ENCODE measurements at regions not wholly inside any gene's neighbourhood (a gene's known extent, or its start where the extent isn't known, plus 50 kb on each side); places are given as distances from the start of the nearest gene placed in this dataset.
A peak's percentile ranks its signal among the peaks of the same experiment; 100 is the strongest.

DNA sequence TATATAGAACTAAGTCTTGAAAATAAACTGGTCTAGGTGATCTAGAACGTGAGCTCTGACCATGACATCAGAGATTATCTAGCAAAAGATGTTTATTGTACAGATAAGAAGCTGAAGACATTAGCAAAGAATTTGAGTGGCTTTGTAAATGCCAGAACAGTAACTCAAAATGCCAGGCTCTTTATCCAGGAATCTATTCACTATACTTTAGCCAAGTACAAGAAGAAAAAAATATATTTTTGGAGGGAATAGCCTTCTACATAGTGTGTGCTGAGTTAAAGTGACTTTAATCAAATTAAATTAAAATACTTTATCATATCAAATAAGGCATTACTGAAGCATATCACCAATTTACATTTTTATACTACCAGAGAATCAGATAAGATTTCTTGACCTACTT is 132.6 kb upstream of the ITGA1 start:
- H3K4me1 Mint-ChIP-seq: peaks cover 5% of the 10 kb centered on the region
- H3K4me3 Mint-ChIP-seq: no peak overlapping the region
- H4K20me1 ChIP-seq (ENCODE audit: low read depth): no peaks in the 10 kb centered on the region
- no peaks in the 10 kb centered on the region for H3K9me3 ChIP-seq (ENCODE audit: low read depth)
- no peaks in the 10 kb centered on the region for H3K79me2 ChIP-seq (ENCODE audit: low read depth)
- TF ChIP-seq, protein P1, sequence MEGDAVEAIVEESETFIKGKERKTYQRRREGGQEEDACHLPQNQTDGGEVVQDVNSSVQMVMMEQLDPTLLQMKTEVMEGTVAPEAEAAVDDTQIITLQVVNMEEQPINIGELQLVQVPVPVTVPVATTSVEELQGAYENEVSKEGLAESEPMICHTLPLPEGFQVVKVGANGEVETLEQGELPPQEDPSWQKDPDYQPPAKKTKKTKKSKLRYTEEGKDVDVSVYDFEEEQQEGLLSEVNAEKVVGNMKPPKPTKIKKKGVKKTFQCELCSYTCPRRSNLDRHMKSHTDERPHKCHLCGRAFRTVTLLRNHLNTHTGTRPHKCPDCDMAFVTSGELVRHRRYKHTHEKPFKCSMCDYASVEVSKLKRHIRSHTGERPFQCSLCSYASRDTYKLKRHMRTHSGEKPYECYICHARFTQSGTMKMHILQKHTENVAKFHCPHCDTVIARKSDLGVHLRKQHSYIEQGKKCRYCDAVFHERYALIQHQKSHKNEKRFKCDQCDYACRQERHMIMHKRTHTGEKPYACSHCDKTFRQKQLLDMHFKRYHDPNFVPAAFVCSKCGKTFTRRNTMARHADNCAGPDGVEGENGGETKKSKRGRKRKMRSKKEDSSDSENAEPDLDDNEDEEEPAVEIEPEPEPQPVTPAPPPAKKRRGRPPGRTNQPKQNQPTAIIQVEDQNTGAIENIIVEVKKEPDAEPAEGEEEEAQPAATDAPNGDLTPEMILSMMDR (IDR thresholded peaks at IDR 0.05): no peak
- no peak for TF ChIP-seq EZH2 (IDR thresholded peaks at IDR 0.05)
- TF ChIP-seq EZH2phosphoT487 (IDR thresholded peaks at IDR 0.05): no peak
- no peaks in the 10 kb centered on the region for H3K4me1 ChIP-seq
- H3K36me3 ChIP-seq: no peaks in the 10 kb centered on the region
- H3K9me3 Mint-ChIP-seq: no peaks in the 10 kb centered on the region
- no peak overlapping the region for H2AFZ ChIP-seq (replicated peaks)
- no peak for DNase-seq (ENCODE audit: low spot score)
- H3K27ac ChIP-seq: no peak overlapping the region
- H3K27me3 Mint-ChIP-seq (ENCODE audit: insufficient read depth, low read depth): peaks cover 2% of the 10 kb centered on the region
- H3K36me3 Mint-ChIP-seq: no peaks in the 10 kb centered on the region
- H3F3A ChIP-seq (ENCODE audit: low read depth): peaks cover 5% of the 10 kb centered on the region
- H3K4me2 ChIP-seq: no peak overlapping the region
- H3K4me3 ChIP-seq: no peak overlapping the region
- no peak overlapping the region for H3K9ac ChIP-seq
- no peak overlapping the region for H3K27ac Mint-ChIP-seq
- no peaks in the 10 kb centered on the region for H3K27me3 ChIP-seq

DNA sequence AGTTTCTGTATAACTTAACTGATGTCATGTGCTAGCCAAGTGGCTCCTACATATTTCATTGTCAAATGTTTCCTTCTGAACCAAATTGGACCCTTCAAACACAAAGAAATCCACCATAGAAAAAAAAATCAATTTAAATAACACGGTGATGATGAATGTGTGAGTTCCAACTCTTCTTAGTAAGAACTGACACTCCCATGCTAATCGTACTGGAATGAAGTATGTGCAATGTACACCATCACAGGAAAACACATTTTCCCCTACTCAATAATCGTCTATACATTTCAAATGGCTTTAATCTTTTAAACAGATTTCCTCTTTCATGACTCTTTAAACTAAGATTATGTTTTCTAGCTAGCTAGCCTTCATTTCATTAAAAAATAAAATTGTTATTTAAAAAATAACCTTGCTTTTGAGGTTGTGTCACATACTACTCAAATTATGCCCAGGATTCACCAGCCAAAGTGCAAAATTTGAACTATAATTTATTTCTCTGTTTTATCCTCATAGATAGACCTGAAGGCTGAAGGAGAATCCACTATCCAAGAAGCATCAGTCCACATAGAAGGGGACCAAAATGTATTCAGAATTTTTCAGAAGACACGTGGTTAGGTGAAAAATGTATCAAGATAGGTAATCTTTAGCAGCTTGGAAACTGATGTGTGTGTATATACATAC is 131.0 kb upstream of the ITGA1 start:
- no peaks in the 10 kb centered on the region for H3K9me3 ChIP-seq (ENCODE audit: low read depth)
- no peaks in the 10 kb centered on the region for H3K27me3 ChIP-seq
- no peaks in the 10 kb centered on the region for H3K36me3 Mint-ChIP-seq
- H3K27ac ChIP-seq: no peak overlapping the region
- H2AFZ ChIP-seq (replicated peaks): no peak overlapping the region
- H3F3A ChIP-seq (ENCODE audit: low read depth): peaks cover 5% of the 10 kb centered on the region
- no peaks in the 10 kb centered on the region for H3K79me2 ChIP-seq (ENCODE audit: low read depth)
- no peak overlapping the region for H3K27ac Mint-ChIP-seq
- peaks cover 5% of the 10 kb centered on the region for H3K4me1 Mint-ChIP-seq
- TF ChIP-seq EZH2 (IDR thresholded peaks at IDR 0.05) (no peak), EZH2phosphoT487 (IDR thresholded peaks at IDR 0.05) (no peak)
- TF ChIP-seq, protein P1 (IDR thresholded peaks at IDR 0.05): no peak
- no peaks in the 10 kb centered on the region for H4K20me1 ChIP-seq (ENCODE audit: low read depth)
- no peak for DNase-seq (ENCODE audit: low spot score)
- peak overlapping the region; percentile 51 for H3K4me2 ChIP-seq
- H3K9me3 Mint-ChIP-seq: no peaks in the 10 kb centered on the region
- H3K4me1 ChIP-seq: no peaks in the 10 kb centered on the region
- peaks cover 2% of the 10 kb centered on the region for H3K27me3 Mint-ChIP-seq (ENCODE audit: insufficient read depth, low read depth)
- H3K4me3 ChIP-seq: no peak overlapping the region
- H3K36me3 ChIP-seq: no peaks in the 10 kb centered on the region
- no peak overlapping the region for H3K4me3 Mint-ChIP-seq
- no peak overlapping the region for H3K9ac ChIP-seq

DNA sequence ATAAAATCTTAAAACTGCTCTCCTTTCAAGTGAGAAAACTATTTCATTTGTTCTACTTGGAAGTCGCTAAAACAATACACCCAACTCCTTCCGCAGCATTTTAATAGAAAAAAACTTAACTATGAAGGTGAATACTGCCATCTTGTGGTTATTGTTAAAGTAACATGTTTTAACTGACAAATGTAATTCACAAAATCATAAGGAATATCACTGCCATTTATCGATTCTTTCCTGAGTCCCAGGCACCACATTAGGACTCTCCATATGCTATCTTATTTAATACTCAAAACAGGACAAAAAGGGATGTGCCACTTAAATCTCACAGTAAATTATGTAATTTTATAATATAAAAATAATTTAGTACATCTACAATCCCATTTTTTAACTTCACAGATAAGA is 130.5 kb upstream of the ITGA1 start:
- no peaks in the 10 kb centered on the region for H3K27me3 ChIP-seq
- no peak overlapping the region for H3K4me3 Mint-ChIP-seq
- H3F3A ChIP-seq (ENCODE audit: low read depth): peaks cover 5% of the 10 kb centered on the region
- H3K27me3 Mint-ChIP-seq (ENCODE audit: insufficient read depth, low read depth): peaks cover 2% of the 10 kb centered on the region
- peak; percentile 60 for DNase-seq (ENCODE audit: low spot score)
- no peaks in the 10 kb centered on the region for H4K20me1 ChIP-seq (ENCODE audit: low read depth)
- no peaks in the 10 kb centered on the region for H3K9me3 Mint-ChIP-seq
- peaks cover 5% of the 10 kb centered on the region for H3K4me1 Mint-ChIP-seq
- H3K27ac Mint-ChIP-seq: no peak overlapping the region
- H3K9ac ChIP-seq: no peak overlapping the region
- H3K27ac ChIP-seq: no peak overlapping the region
- H3K79me2 ChIP-seq (ENCODE audit: low read depth): no peaks in the 10 kb centered on the region
- H3K36me3 Mint-ChIP-seq: no peaks in the 10 kb centered on the region
- no peaks in the 10 kb centered on the region for H3K36me3 ChIP-seq
- no peak overlapping the region for H2AFZ ChIP-seq (replicated peaks)
- H3K9me3 ChIP-seq (ENCODE audit: low read depth): no peaks in the 10 kb centered on the region
- TF ChIP-seq EZH2phosphoT487 (IDR thresholded peaks at IDR 0.05) (no peak), EZH2 (IDR thresholded peaks at IDR 0.05) (no peak)
- TF ChIP-seq, protein P1 (IDR thresholded peaks at IDR 0.05): peak; percentile 70
- no peaks in the 10 kb centered on the region for H3K4me1 ChIP-seq
- peak overlapping the region; percentile 51 for H3K4me2 ChIP-seq
- no peak overlapping the region for H3K4me3 ChIP-seq

All from neural progenitor cell (in vitro differentiated cells).